BE2C (cell line): ENCODE measurements at regions not wholly inside any gene's neighbourhood (a gene's known extent, or its start where the extent isn't known, plus 50 kb on each side); places are given as distances from the start of the nearest gene placed in this dataset.
"Not testable (repeated sequence)": the region's sequence is repeated elsewhere in the genome, so short reads cannot be mapped to it uniquely, and the experiment has no call there.

Experiments
- DNase-seq: peaks from one replicate; pipeline ENCODE4 v3.0.0-alpha.2; 2020
- H3K27me3 ChIP-seq: fragments of 250-450 bp; sonication (Bioruptor Pico); 2 replicates; pipeline ENCODE4 v1.5.1; 2020; ENCODE audit warnings: mild to moderate bottlenecking
- H3K36me3 ChIP-seq: fragments of 250-450 bp; sonication (Bioruptor Pico); 2 replicates; pipeline ENCODE4 v1.5.1; 2020; ENCODE audit warnings: mild to moderate bottlenecking
- H3K4me1 ChIP-seq: fragments of 250-450 bp; sonication (Bioruptor Pico); 2 replicates; pipeline ENCODE4 v1.5.1; 2020
- H3K4me3 ChIP-seq: 2 replicates; pipeline ENCODE4 v1.5.1; 2011; ENCODE audit warnings: low read depth, low read length
- H3K9me3 ChIP-seq: fragments of 250-450 bp; sonication (Bioruptor Pico); 2 replicates; pipeline ENCODE4 v1.5.1; 2020
- TF ChIP-seq, protein P1 (sequence below): IDR thresholded peaks from 2 replicates; pipeline ENCODE4 v1.5.1; 2012; ENCODE audit warnings: mild to moderate bottlenecking, low read depth, low read length

- not testable (repeated sequence) for H3K27me3 ChIP-seq, H3K4me1 ChIP-seq, H3K36me3 ChIP-seq, H3K4me3 ChIP-seq, H3K9me3 ChIP-seq
- TF ChIP-seq, protein P1, sequence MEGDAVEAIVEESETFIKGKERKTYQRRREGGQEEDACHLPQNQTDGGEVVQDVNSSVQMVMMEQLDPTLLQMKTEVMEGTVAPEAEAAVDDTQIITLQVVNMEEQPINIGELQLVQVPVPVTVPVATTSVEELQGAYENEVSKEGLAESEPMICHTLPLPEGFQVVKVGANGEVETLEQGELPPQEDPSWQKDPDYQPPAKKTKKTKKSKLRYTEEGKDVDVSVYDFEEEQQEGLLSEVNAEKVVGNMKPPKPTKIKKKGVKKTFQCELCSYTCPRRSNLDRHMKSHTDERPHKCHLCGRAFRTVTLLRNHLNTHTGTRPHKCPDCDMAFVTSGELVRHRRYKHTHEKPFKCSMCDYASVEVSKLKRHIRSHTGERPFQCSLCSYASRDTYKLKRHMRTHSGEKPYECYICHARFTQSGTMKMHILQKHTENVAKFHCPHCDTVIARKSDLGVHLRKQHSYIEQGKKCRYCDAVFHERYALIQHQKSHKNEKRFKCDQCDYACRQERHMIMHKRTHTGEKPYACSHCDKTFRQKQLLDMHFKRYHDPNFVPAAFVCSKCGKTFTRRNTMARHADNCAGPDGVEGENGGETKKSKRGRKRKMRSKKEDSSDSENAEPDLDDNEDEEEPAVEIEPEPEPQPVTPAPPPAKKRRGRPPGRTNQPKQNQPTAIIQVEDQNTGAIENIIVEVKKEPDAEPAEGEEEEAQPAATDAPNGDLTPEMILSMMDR, result peak; percentile 62
- DNase-seq, result peak; percentile 42
Measured at GRCh38 chr1:143709606-143710259, 262.1 kb downstream of the FAM72C start.

GRCh38 chr1:143702739-143703138 lies 269.0 kb downstream of the FAM72C start:
- H3K4me1 ChIP-seq, H3K9me3 ChIP-seq, DNase-seq, H3K4me3 ChIP-seq, H3K36me3 ChIP-seq: not testable (repeated sequence)
- peaks cover 31% of the 10 kb centered on the region for H3K27me3 ChIP-seq

DNA sequence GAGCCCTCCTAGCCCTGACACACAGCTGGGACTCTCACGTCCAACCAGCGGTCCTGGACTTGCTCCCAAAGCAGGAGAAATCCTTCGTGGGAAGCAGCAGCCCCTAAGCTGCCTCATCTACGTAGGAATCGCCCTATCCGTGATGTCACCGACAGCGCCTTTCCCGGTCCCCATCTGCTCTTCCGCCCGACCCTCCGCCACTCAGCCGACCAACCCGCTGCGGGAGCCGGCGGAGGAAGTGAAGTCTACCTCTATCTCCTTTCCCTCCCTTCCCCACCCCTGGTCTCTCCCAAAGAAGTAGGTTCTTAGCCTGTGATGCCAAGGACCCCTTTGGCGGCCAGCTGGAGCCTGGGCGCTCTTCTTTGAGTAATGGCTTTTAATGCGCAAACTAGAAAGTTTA lies 272.1 kb downstream of the FAM72C start:
- Histone ChIP-seq H3K4me1 (0 out of 2 replicates have a peak, but pooled peaks cover 2% of the 10 kb centered on the region), H3K36me3 (no peaks in the 10 kb centered on the region), H3K4me3 (peak overlapping the region; percentile 29), H3K9me3 (no peaks in the 10 kb centered on the region; the same call in none of the 2 replicates), H3K27me3 (peaks cover 50% of the 10 kb centered on the region)
- peak; percentile 19 for DNase-seq
- TF ChIP-seq, protein P1, result no peak

GRCh38 chr1:143699115-143699514 lies 272.7 kb downstream of the FAM72C start:
- Histone ChIP-seq H3K4me1 (0 out of 2 replicates have a peak, but pooled peaks cover 2% of the 10 kb centered on the region), H3K36me3 (no peaks in the 10 kb centered on the region), H3K9me3 (no peaks in the 10 kb centered on the region; the same call in none of the 2 replicates), H3K27me3 (peaks cover 50% of the 10 kb centered on the region), H3K4me3 (peak overlapping the region; percentile 38)
- TF ChIP-seq, protein P1, result no peak
- DNase-seq, result no peak

GRCh38 chr1:143698016-143698415 lies 273.8 kb downstream of the FAM72C start:
- Histone ChIP-seq H3K36me3 (no peaks in the 10 kb centered on the region), H3K27me3 (peaks cover 50% of the 10 kb centered on the region), H3K9me3 (no peaks in the 10 kb centered on the region; the same call in none of the 2 replicates), H3K4me1 (0 out of 2 replicates have a peak, but pooled peaks cover 2% of the 10 kb centered on the region), H3K4me3 (no peak overlapping the region; the same call in 1 of the 2 replicates)
- DNase-seq, result peak; percentile 74
- TF ChIP-seq, protein P1, result peak; percentile 98

GRCh38 chr1:143694085-143694484 lies 277.7 kb downstream of the FAM72C start:
- H3K4me1 ChIP-seq, result 0 out of 2 replicates have a peak, but pooled peaks cover 2% of the 10 kb centered on the region
- no peaks in the 10 kb centered on the region for H3K36me3 ChIP-seq
- H3K27me3 ChIP-seq, result peaks cover 54% of the 10 kb centered on the region
- TF ChIP-seq, protein P1, result no peak
- H3K4me3 ChIP-seq, result no peak overlapping the region
- H3K9me3 ChIP-seq, result no peaks in the 10 kb centered on the region; the same call in none of the 2 replicates
- DNase-seq, result no peak
